ENCODE measurements at regions not wholly inside any gene's neighbourhood (a gene's known extent, or its start where the extent isn't known, plus 50 kb on each side); places are given as distances from the start of the nearest gene placed in this dataset.
"Not testable (repeated sequence)": the region's sequence is repeated elsewhere in the genome, so short reads cannot be mapped to it uniquely, and the experiment has no call there.

- H3K4me1 ChIP-seq (ENCODE audit: control insufficient read depth, insufficient read depth, low read length), result no peaks in the 10 kb centered on the region
These were observed 190.6 kb downstream of the TBC1D2B start for GRCh38 chr15:77886805-77887448.

DNA sequence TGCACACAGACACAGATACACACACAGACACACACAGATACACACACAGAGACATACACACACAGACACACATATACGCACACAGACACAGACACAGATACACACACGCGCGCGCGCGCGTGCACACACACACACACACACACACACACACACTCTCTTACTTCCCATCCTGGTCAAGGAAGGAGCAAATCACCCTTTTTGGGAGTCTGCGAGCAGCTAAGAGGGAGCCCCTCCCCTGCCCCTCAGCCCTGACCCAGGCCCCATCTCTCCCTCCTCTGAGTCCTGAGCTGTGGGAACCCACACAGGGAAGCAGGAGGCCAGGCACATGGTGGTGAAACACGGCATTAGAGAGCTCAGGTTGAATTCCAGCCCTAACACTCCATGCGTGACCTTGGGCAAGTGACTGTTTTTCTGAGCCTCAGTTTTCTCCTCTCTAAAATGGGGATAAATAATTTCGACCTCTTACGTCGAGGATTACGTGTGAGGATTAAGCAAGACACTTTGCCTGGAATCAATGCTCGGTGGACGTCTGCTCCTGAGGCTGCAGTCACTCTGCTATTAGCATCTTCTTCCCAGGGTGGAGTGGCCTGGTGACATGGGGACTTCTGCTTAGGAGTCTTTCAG lies 191.5 kb downstream of the TBC1D2B start:
- not testable (repeated sequence) for DNase-seq (ENCODE audit: low read depth, low spot score); H3K9me3 ChIP-seq (ENCODE audit: control insufficient read depth, insufficient read depth, low read length); H3K27ac ChIP-seq (ENCODE audit: low read length); H3K36me3 ChIP-seq (ENCODE audit: control insufficient read depth, insufficient read depth, low read length); H3K27me3 ChIP-seq (ENCODE audit: control insufficient read depth, insufficient read depth, low read length); H3K4me1 ChIP-seq (ENCODE audit: control insufficient read depth, insufficient read depth, low read length); H3K4me3 ChIP-seq (ENCODE audit: low read length)
- WGBS (ENCODE audit: insufficient coverage, insufficient read length), result no CpG with 5 or more reads among the region's 17 CpGs

More at GRCh38 chr15:77886805-77887448, 190.6 kb downstream of the TBC1D2B start:
- no peaks in the 10 kb centered on the region for H3K36me3 ChIP-seq (ENCODE audit: control insufficient read depth, insufficient read depth, low read length)
- no CpG with 5 or more reads among the region's 11 CpGs for WGBS (ENCODE audit: insufficient coverage, insufficient read length)
- H3K4me3 ChIP-seq (ENCODE audit: low read length), result no peak overlapping the region
- no peaks in the 10 kb centered on the region for H3K9me3 ChIP-seq (ENCODE audit: control insufficient read depth, insufficient read depth, low read length)
- H3K27me3 ChIP-seq (ENCODE audit: control insufficient read depth, insufficient read depth, low read length), result no peaks in the 10 kb centered on the region
- H3K27ac ChIP-seq (ENCODE audit: low read length), result no peak overlapping the region
- no peak for DNase-seq (ENCODE audit: low read depth, low spot score)

DNA sequence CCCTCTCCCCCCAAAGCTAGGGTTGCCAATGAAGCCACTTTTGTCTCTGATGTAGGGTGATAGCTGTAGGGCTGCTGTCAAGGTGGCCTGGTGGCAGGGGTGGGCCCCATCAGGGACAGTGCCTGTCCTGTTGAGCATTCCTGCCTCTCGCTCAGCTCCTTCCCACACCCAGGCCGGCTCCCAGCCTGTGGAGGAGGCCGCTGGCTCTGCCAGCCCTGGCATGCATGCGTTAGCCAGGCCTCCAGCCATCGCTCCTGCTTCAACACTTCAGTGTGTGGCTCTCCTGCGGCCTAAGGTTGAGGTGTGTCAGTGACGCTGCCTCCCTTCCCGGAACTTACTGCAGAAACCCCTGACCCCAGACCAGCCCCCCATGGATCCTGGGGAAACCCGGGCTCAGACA lies 194.5 kb downstream of the TBC1D2B start:
- H3K4me3 ChIP-seq (ENCODE audit: low read length); DNase-seq (ENCODE audit: low read depth, low spot score); H3K27ac ChIP-seq (ENCODE audit: low read length); H3K27me3 ChIP-seq (ENCODE audit: control insufficient read depth, insufficient read depth, low read length); H3K36me3 ChIP-seq (ENCODE audit: control insufficient read depth, insufficient read depth, low read length); H3K4me1 ChIP-seq (ENCODE audit: control insufficient read depth, insufficient read depth, low read length); H3K9me3 ChIP-seq (ENCODE audit: control insufficient read depth, insufficient read depth, low read length): not testable (repeated sequence)
- whole genome bisulfite sequencing (ENCODE audit: insufficient coverage, insufficient read length), result no CpG with 5 or more reads among the region's 9 CpGs

- no peak for DNase-seq (ENCODE audit: low read depth, low spot score)
- WGBS (ENCODE audit: insufficient coverage, insufficient read length), result no CpG with 5 or more reads among the region's 5 CpGs
- no peak overlapping the region for H3K4me3 ChIP-seq (ENCODE audit: low read length)
- no peaks in the 10 kb centered on the region for H3K9me3 ChIP-seq (ENCODE audit: control insufficient read depth, insufficient read depth, low read length)
- no peaks in the 10 kb centered on the region for H3K4me1 ChIP-seq (ENCODE audit: control insufficient read depth, insufficient read depth, low read length)
- no peaks in the 10 kb centered on the region for H3K36me3 ChIP-seq (ENCODE audit: control insufficient read depth, insufficient read depth, low read length)
- H3K27ac ChIP-seq (ENCODE audit: low read length), result no peak overlapping the region
- no peaks in the 10 kb centered on the region for H3K27me3 ChIP-seq (ENCODE audit: control insufficient read depth, insufficient read depth, low read length)
These were observed 195.6 kb downstream of the TBC1D2B start for GRCh38 chr15:77881950-77882349.

- not testable (repeated sequence) for H3K4me3 ChIP-seq (ENCODE audit: low read length); H3K9me3 ChIP-seq (ENCODE audit: control insufficient read depth, insufficient read depth, low read length); H3K4me1 ChIP-seq (ENCODE audit: control insufficient read depth, insufficient read depth, low read length); H3K36me3 ChIP-seq (ENCODE audit: control insufficient read depth, insufficient read depth, low read length); H3K27me3 ChIP-seq (ENCODE audit: control insufficient read depth, insufficient read depth, low read length); H3K27ac ChIP-seq (ENCODE audit: low read length); DNase-seq (ENCODE audit: low read depth, low spot score)
- no CpG with 5 or more reads among the region's 16 CpGs for WGBS (ENCODE audit: insufficient coverage, insufficient read length)
These were observed 196.0 kb downstream of the TBC1D2B start for GRCh38 chr15:77881535-77881934.

DNA sequence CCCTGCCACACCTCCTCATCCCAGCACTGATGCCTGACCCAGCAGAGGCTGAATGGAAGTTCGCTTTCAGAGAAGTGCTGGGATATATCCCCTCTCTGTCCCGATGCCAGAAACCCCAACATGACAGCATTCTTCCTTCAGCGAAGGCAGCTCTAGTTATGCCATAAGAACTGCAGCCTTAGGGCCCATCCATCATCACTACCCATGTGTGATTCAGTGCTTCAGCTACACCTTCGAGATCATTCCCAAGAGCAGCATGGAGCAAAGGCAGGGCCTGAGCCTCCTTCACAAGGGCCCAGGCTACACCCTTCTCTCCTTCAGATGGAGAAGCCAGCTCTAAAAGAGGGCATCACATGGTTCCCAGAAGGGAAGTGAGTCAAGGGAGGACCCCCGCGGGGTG lies 198.0 kb downstream of the TBC1D2B start:
- not testable (repeated sequence) for H3K27ac ChIP-seq (ENCODE audit: low read length); H3K4me3 ChIP-seq (ENCODE audit: low read length); H3K36me3 ChIP-seq (ENCODE audit: control insufficient read depth, insufficient read depth, low read length); DNase-seq (ENCODE audit: low read depth, low spot score); H3K9me3 ChIP-seq (ENCODE audit: control insufficient read depth, insufficient read depth, low read length); H3K27me3 ChIP-seq (ENCODE audit: control insufficient read depth, insufficient read depth, low read length); H3K4me1 ChIP-seq (ENCODE audit: control insufficient read depth, insufficient read depth, low read length)
- WGBS (ENCODE audit: insufficient coverage, insufficient read length), result no CpG with 5 or more reads among the region's 6 CpGs

- Histone ChIP-seq H3K9me3 (ENCODE audit: control insufficient read depth, insufficient read depth, low read length) (no peaks in the 10 kb centered on the region), H3K4me1 (ENCODE audit: control insufficient read depth, insufficient read depth, low read length) (no peaks in the 10 kb centered on the region), H3K27ac (ENCODE audit: low read length) (no peak overlapping the region), H3K27me3 (ENCODE audit: control insufficient read depth, insufficient read depth, low read length) (no peaks in the 10 kb centered on the region), H3K4me3 (ENCODE audit: low read length) (no peak overlapping the region), H3K36me3 (ENCODE audit: control insufficient read depth, insufficient read depth, low read length) (no peaks in the 10 kb centered on the region)
- no peak for DNase-seq (ENCODE audit: low read depth, low spot score)
- WGBS (ENCODE audit: insufficient coverage, insufficient read length), result no CpG with 5 or more reads among the region's 5 CpGs
These were observed 199.5 kb downstream of the TBC1D2B start for GRCh38 chr15:77877869-77878577.

DNA sequence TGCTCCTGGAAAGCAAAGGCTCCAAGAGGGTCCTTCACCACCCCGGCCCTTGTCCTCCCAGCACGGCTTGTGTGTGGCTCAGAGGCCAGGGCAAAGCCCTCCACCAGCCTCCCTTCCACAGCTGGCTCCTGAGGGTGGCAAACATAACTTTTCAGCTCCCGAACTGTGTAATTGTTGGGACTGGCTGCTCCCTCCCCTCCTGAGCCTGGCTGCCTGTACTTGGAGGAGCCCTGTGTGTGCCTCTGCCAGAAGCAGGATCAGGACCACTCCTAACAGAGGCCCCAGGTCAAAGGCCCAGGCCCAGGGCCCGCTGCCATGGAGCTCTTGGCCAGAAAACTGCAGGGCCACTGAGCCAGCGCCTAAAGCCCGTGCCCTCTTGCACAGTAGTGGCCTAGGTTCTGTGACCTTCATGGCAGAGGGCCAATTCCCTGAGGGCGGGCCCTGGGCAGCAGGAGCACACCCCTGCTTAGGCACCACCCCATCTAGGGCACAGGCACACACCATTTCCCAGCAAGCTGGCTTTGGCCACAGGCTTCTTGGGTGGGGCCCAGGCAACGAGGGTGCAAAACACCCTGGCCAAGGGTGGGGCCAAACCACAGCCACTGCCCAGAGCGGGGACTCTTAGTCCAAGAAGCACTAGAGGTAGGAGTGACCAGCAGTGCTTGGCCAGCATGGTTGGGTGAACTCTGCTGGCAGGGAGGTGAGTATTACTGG lies 201.2 kb downstream of the TBC1D2B start:
- H3K4me1 ChIP-seq (ENCODE audit: control insufficient read depth, insufficient read depth, low read length); DNase-seq (ENCODE audit: low read depth, low spot score); H3K27me3 ChIP-seq (ENCODE audit: control insufficient read depth, insufficient read depth, low read length); H3K4me3 ChIP-seq (ENCODE audit: low read length); H3K9me3 ChIP-seq (ENCODE audit: control insufficient read depth, insufficient read depth, low read length); H3K27ac ChIP-seq (ENCODE audit: low read length); H3K36me3 ChIP-seq (ENCODE audit: control insufficient read depth, insufficient read depth, low read length): not testable (repeated sequence)
- WGBS (ENCODE audit: insufficient coverage, insufficient read length), result no CpG with 5 or more reads among the region's 9 CpGs

GRCh38 chr15:77875066-77875721 lies 202.3 kb downstream of the TBC1D2B start:
- not testable (repeated sequence) for H3K27me3 ChIP-seq (ENCODE audit: control insufficient read depth, insufficient read depth, low read length); H3K36me3 ChIP-seq (ENCODE audit: control insufficient read depth, insufficient read depth, low read length); H3K9me3 ChIP-seq (ENCODE audit: control insufficient read depth, insufficient read depth, low read length); H3K4me3 ChIP-seq (ENCODE audit: low read length); H3K27ac ChIP-seq (ENCODE audit: low read length); H3K4me1 ChIP-seq (ENCODE audit: control insufficient read depth, insufficient read depth, low read length)
- peak; percentile 71 for DNase-seq (ENCODE audit: low read depth, low spot score)
- WGBS (ENCODE audit: insufficient coverage, insufficient read length), result no CpG with 5 or more reads among the region's 13 CpGs

GRCh38 chr15:77874063-77874462 lies 203.4 kb downstream of the TBC1D2B start:
- Histone ChIP-seq H3K4me1 (ENCODE audit: control insufficient read depth, insufficient read depth, low read length) (no peaks in the 10 kb centered on the region), H3K9me3 (ENCODE audit: control insufficient read depth, insufficient read depth, low read length) (no peaks in the 10 kb centered on the region), H3K4me3 (ENCODE audit: low read length) (no peak overlapping the region), H3K27ac (ENCODE audit: low read length) (no peak overlapping the region), H3K27me3 (ENCODE audit: control insufficient read depth, insufficient read depth, low read length) (no peaks in the 10 kb centered on the region), H3K36me3 (ENCODE audit: control insufficient read depth, insufficient read depth, low read length) (no peaks in the 10 kb centered on the region)
- WGBS (ENCODE audit: insufficient coverage, insufficient read length), result no CpG with 5 or more reads among the region's 4 CpGs
- DNase-seq (ENCODE audit: low read depth, low spot score), result no peak

Data from iPS DF 6.9 (cell line).